PFSK-1 (cell line): ENCODE measurements at regions not wholly inside any gene's neighbourhood (a gene's known extent, or its start where the extent isn't known, plus 50 kb on each side); places are given as distances from the start of the nearest gene placed in this dataset.

Experiments used
- POLR2AphosphoS5 ChIP-seq: IDR thresholded peaks from 2 replicates; pipeline ENCODE4 v1.6.1; 2012; ENCODE audit warnings: low read depth, mild to moderate bottlenecking, control low read depth, low read length, moderate library complexity
- SIN3A ChIP-seq: IDR thresholded peaks from 2 replicates; pipeline ENCODE4 v1.6.1; 2012; ENCODE audit warnings: mild to moderate bottlenecking, low read length, moderate library complexity, borderline replicate concordance; ENCODE audit not compliant: insufficient read depth
- TAF1 ChIP-seq: IDR thresholded peaks from 2 replicates; pipeline ENCODE4 v1.6.1; 2012; ENCODE audit warnings: low read length, control low read depth, borderline replicate concordance; ENCODE audit not compliant: insufficient read depth
- TF ChIP-seq, protein P1 (sequence below), 2 experiments: IDR thresholded peaks; 2 replicates each; pipeline versions ENCODE4 v1.6.1 to v1.8.0; 2011 to 2012; ENCODE audit warnings: low read depth in 2 of 2, low read length in 2 of 2, control low read depth in 1 of 2, inconsistent platforms in 1 of 2, mild to moderate bottlenecking in 1 of 2, moderate library complexity in 1 of 2; ENCODE audit not compliant: insufficient read depth in 1 of 2

DNA sequence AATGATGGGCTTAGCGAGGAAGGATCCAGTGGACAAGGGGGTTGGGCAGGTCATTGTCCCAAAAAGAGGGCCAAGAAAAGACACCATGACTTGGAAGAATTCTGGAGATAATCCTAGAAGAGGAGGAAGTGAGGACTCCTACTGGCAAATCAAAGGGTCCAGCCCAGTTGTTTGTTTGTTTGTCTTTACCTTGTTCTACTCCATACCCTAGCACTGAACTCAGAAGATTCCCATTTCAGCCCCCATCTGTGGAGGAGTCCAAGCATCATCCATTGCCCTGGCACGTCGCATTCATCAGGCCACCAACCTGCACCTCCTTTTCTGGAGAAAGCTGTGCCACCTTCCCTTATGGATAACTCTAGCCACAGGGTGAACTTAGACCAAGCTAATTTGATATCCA is 326.2 kb downstream of the EN1 start:
- TF ChIP-seq POLR2AphosphoS5 = no peak
- TF ChIP-seq, protein P1, sequence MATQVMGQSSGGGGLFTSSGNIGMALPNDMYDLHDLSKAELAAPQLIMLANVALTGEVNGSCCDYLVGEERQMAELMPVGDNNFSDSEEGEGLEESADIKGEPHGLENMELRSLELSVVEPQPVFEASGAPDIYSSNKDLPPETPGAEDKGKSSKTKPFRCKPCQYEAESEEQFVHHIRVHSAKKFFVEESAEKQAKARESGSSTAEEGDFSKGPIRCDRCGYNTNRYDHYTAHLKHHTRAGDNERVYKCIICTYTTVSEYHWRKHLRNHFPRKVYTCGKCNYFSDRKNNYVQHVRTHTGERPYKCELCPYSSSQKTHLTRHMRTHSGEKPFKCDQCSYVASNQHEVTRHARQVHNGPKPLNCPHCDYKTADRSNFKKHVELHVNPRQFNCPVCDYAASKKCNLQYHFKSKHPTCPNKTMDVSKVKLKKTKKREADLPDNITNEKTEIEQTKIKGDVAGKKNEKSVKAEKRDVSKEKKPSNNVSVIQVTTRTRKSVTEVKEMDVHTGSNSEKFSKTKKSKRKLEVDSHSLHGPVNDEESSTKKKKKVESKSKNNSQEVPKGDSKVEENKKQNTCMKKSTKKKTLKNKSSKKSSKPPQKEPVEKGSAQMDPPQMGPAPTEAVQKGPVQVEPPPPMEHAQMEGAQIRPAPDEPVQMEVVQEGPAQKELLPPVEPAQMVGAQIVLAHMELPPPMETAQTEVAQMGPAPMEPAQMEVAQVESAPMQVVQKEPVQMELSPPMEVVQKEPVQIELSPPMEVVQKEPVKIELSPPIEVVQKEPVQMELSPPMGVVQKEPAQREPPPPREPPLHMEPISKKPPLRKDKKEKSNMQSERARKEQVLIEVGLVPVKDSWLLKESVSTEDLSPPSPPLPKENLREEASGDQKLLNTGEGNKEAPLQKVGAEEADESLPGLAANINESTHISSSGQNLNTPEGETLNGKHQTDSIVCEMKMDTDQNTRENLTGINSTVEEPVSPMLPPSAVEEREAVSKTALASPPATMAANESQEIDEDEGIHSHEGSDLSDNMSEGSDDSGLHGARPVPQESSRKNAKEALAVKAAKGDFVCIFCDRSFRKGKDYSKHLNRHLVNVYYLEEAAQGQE (IDR thresholded peaks at IDR 0.05; ENCODE audit: insufficient read depth in 1 of 2, low read depth in 2 of 2, low read length in 2 of 2) = no peak
- no peak for TF ChIP-seq SIN3A
- TF ChIP-seq TAF1 = no peak
